Heart right ventricle (tissue), 16 donors: ENCODE measurements at regions not wholly inside any gene's neighbourhood (a gene's known extent, or its start where the extent isn't known, plus 50 kb on each side); places are given as distances from the start of the nearest gene placed in this dataset.

Source experiments
- ATAC-seq, 8 donors: fragments of 200-7000 bp; cut with Tn5 transposase; one replicate each; pipeline ENCODE4 v1.9.1; 2020; ENCODE audit warnings: mild to moderate bottlenecking in 8 of 8, moderate library complexity in 8 of 8, moderate number of reproducible peaks in 1 of 8
- DNase-seq, 2 donors: peaks; one replicate each; pipeline ENCODE4 v3.0.0-alpha.2; 2020
- H3K27ac ChIP-seq, 10 donors: fragments of 200-600 bp; sonication (generic) in 2 of 10; one replicate each; pipeline versions ENCODE4 v1.5.0 to v1.8.0; 2020 to 2022; ENCODE audit warnings: mild to moderate bottlenecking in 3 of 10
- H3K27me3 ChIP-seq, 7 donors: fragments of 200-600 bp; one replicate each; pipeline ENCODE4 v1.8.0; 2021 to 2022; ENCODE audit warnings: mild to moderate bottlenecking in 2 of 7
- H3K36me3 ChIP-seq, 9 donors: fragments of 200-600 bp; sonication (generic) in 1 of 9; one replicate each; pipeline versions ENCODE4 v1.5.0 to v1.8.0; 2020 to 2022; ENCODE audit warnings: mild to moderate bottlenecking in 2 of 9
- H3K4me1 ChIP-seq, 9 donors: fragments of 200-600 bp; sonication (generic) in 1 of 9; one replicate each; pipeline versions ENCODE4 v1.5.0 to v1.8.0; 2020 to 2022; ENCODE audit warnings: mild to moderate bottlenecking in 4 of 9
- H3K4me3 ChIP-seq, 10 donors: fragments of 200-600 bp; sonication (generic) in 2 of 10; one replicate each; pipeline versions ENCODE4 v1.5.0 to v1.8.0; 2020 to 2022; ENCODE audit warnings: mild to moderate bottlenecking in 7 of 10, moderate library complexity in 2 of 10
- H3K9me3 ChIP-seq, 11 donors: fragments of 200-600 bp in 10 of 11; sonication (generic) in 2 of 11; one replicate each; pipeline versions ENCODE4 v1.5.0 to v1.8.0; 2013 to 2022; ENCODE audit warnings: mild to moderate bottlenecking in 2 of 11, control low read depth in 1 of 11, moderate library complexity in 1 of 11
- WGBS, 2 donors: extraction: QIAGEN DNeasy Blood & Tissue Kit; methylation state at CpG; one replicate each; pipeline ENCODE4 v1.1.7; 2013; ENCODE audit warnings: inconsistent platforms in 1 of 2; 5-methylcytosine and 5-hydroxymethylcytosine counted together
- intact Hi-C, 10 donors: fragments of 100-400 bp; cut with DNase I; formaldehyde crosslinking; loops; one replicate each; pipeline versions ENCODE4 v1.11.1 to v1.14.2; 2022
- TF ChIP-seq, protein P1 (sequence below), 9 donors: fragments of 200-600 bp; sonication (generic) in 2 of 9; IDR thresholded peaks; one replicate each; pipeline versions ENCODE4 v1.5.0 to v1.8.0; 2021 to 2022; ENCODE audit warnings: antibody characterized with exemption in 9 of 9, mild to moderate bottlenecking in 5 of 9, moderate library complexity in 1 of 9
- donor health status: Arrhythmogenic right ventricular cardiomyopathy.
- donor health status: ischemic (EF 13 %, LVEDD 7.1; RV severe dilation, severe dysfunction).
- donor health status: healthy with polysubstance abuse.
- donor health status: DM: no; HTN: yes; CAD: no.
- donor health status: DM: no; HTN: no; CAD: no.
- donor health status: ischemic (EF 25% LVEDD 6.9; RV normal size, moderate dysfunction).
- donor health status: ischemic (EF 25% LVEDD 5.7; RV mildly dilated, moderate dysfunction).
- donor health status: healthy.
- donor health status: DM: yes; HTN: yes; CAD: no.
- donor health status: Ischemic cardiomyopathy.
- donor health status: ischemic (EF 35%, LVEDD 5.7; RV mildly dilated, moderate dysfunction).
- donor health status: nonischemic (EF 11% LVEDD 7.7; RV severe dilation, severe dysfunction).
- donor health status: DM: yes; HTN: yes; CAD: no.
- donor health status: PGD.
- donor health status: ischemic (EF 29% LVEDD 5.4; RV normal size, mild dysfunction).
- donor health status: nonischemic (EF 23%, LVEDD 6.1; RV moderate dilation, normal function).

DNA sequence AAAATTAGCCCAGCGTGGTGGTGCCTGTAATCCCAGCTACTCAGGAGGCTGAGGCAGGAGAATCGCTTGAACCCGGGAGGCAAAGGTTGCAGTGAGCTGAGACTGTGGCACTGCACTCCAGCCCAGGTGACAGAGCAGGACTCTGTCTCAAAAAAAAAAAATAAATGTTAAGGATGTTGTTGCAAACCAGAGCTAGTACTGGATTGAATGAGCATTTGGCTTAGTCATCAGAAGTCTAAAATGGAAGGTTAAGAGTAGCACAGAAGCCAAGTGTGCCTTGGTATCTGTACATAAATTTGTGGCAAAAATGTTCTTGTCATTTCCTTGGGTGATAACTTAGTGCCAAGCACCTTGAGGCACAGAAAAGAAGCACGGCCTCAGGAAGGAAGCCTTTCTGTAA lies 50.6 kb upstream of the MED9 start:
- ATAC-seq: no peak
- Histone ChIP-seq H3K4me1 (peaks cover 0 to 22% (median 5%) of the 10 kb centered on the region in 9 donors), H3K27me3 (no peaks in the 10 kb centered on the region), H3K9me3 (peaks cover 0 to 12% (median 0%) of the 10 kb centered on the region in 11 donors), H3K36me3 (no peaks in the 10 kb centered on the region), H3K27ac (no peak overlapping the region), H3K4me3 (no peak overlapping the region)
- 92 to 95% methylated on average over 4 of the region's 4 CpGs for WGBS, 2 donors
- no peak for DNase-seq
- TF ChIP-seq, protein P1, sequence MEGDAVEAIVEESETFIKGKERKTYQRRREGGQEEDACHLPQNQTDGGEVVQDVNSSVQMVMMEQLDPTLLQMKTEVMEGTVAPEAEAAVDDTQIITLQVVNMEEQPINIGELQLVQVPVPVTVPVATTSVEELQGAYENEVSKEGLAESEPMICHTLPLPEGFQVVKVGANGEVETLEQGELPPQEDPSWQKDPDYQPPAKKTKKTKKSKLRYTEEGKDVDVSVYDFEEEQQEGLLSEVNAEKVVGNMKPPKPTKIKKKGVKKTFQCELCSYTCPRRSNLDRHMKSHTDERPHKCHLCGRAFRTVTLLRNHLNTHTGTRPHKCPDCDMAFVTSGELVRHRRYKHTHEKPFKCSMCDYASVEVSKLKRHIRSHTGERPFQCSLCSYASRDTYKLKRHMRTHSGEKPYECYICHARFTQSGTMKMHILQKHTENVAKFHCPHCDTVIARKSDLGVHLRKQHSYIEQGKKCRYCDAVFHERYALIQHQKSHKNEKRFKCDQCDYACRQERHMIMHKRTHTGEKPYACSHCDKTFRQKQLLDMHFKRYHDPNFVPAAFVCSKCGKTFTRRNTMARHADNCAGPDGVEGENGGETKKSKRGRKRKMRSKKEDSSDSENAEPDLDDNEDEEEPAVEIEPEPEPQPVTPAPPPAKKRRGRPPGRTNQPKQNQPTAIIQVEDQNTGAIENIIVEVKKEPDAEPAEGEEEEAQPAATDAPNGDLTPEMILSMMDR (IDR thresholded peaks at IDR 0.05): no peak
- intact Hi-C loops: no loop called here
